GM18873 (cell line): ENCODE measurements at regions not wholly inside any gene's neighbourhood (a gene's known extent, or its start where the extent isn't known, plus 50 kb on each side); places are given as distances from the start of the nearest gene placed in this dataset.
"Not testable (repeated sequence)": the region's sequence is repeated elsewhere in the genome, so short reads cannot be mapped to it uniquely, and the experiment has no call there.

Source experiments
- ATAC-seq: cut with Tn5 transposase; IDR thresholded peaks from one replicate; pipeline ENCODE4 v1.9.1; 2021; ENCODE audit warnings: mild to moderate bottlenecking, moderate library complexity, moderate number of reproducible peaks; ENCODE audit not compliant: unreplicated experiment, low FRiP score

- ATAC-seq, result not testable (repeated sequence)
Observed at GRCh38 chr2:142418699-142419098, 287.9 kb upstream of the LRP1B start.

DNA sequence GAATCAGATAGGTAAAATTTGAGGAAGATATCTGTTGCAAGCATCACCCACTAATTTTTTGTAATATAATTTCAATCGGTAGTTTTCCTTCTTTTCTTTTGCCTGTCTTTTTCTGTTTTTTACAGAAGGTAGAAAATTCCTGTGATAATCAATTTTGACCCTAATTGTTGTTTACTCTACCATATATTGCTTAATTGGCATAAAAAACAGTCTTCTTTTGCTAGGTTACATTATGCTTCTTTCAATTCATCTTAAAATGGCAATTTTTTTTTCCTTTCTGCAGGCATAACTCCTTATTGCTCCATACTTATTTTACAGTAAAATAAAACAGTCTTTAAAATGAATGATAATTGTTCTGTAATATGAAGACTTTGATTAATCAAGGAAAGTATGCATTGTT lies 286.2 kb upstream of the LRP1B start:
- no peak for ATAC-seq

GRCh38 chr2:142415461-142415860 lies 284.6 kb upstream of the LRP1B start:
- ATAC-seq, result no peak

GRCh38 chr2:142398212-142398611 lies 267.4 kb upstream of the LRP1B start:
- ATAC-seq, result no peak

GRCh38 chr2:142395291-142395690 lies 264.5 kb upstream of the LRP1B start:
- no peak for ATAC-seq

GRCh38 chr2:142380372-142380771 lies 249.6 kb upstream of the LRP1B start:
- no peak for ATAC-seq

DNA sequence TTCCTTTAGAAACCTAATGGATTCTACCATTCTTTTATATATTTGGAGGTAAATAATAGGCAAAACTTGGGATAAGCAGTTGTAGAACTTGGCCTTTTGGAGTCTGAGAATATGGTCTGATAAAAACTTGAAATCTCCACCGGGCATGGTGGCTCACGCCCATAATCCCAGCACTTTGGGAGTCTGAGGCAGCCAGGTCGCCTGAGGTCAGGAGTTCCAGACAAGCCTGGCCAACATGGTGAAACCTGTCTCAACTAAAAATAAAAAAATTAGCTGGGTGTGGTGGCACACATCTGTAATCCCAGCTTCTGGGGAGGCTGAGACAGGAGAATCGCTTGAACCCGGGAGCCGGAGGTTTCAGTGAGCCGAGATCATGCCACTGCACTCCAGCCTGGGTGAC lies 231.3 kb upstream of the LRP1B start:
- not testable (repeated sequence) for ATAC-seq

DNA sequence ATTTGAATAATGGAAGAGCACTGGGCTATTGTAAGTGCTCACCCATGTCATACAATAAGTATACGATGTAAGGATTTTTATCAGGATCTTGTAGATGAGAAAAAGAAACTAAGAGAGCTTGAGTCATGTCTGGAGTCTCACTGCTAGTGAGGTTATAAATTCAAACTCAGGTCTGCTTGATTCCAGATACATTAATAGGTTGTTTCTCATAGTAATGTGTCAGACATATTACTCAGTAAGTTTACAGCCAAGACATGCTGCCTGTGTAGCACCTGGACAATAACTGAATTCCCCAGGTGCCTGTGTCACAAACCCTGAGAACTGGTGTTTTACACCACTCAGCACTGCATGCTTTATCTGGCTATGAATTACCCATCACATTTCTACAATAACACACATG lies 216.9 kb upstream of the LRP1B start:
- no peak for ATAC-seq

DNA sequence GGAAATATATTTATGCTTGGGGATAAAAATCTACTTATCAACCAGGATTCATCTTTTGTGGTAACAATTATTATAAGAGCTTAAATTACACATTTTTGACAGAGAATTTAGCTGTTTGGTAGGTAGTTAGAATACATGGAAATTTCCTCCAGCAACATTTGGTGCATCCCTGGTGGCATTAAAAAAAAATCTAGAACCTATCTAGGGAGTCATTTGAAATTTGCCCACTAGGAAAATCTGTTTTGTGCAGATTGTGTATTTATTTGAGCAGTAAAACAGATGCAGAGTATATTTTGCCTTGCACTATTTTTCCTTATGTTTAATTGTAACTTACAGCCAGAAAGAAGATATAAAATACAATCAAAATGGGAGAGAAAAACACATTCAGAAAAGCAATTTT lies 208.4 kb upstream of the LRP1B start:
- ATAC-seq, result no peak

DNA sequence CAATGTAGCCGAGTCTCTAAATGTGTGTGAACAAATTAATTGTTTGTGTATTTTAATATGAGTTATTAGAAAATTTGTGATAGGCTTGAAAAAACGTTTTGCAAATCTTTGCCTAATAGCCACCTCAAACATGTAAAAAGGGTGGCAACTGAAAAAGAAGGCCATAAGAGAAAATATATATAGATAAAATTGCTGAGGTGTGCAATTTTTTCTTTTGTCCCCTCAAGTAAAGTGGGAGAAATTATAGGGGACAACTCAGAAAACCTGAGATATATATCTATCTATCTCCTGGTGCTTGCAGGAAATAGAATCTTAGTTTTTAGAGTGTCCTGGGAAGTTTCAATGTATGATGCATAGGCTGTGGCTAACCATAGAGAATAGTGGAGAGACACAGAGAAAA lies 201.4 kb upstream of the LRP1B start:
- no peak for ATAC-seq

- no peak for ATAC-seq
Observed at GRCh38 chr2:142330458-142330857, 199.6 kb upstream of the LRP1B start.

- ATAC-seq, result no peak
Observed at GRCh38 chr2:142325870-142326269, 195.1 kb upstream of the LRP1B start.

GRCh38 chr2:142323206-142323605 lies 192.4 kb upstream of the LRP1B start:
- ATAC-seq, result no peak

- no peak for ATAC-seq
Observed at GRCh38 chr2:142321706-142322280, 191.0 kb upstream of the LRP1B start.

DNA sequence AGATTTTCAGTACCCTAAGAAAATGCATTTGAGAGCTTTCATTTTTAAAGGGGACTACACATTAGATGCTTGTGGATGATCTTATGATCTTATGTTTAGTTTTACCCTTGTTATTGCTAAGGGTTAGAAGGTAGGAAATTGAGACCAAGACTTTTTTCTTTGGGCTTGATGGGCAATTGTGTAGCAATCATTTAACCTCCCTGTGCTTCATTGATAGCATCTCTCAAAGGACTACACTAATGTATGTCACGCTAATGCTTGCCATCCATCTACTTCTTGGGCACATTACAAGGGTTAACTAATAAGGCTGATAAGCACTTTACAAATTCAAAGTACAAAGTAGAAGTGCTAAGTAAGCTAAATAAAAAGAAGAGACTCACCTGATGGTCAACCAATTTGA lies 189.3 kb upstream of the LRP1B start:
- ATAC-seq, result no peak

- ATAC-seq, result no peak
Observed at GRCh38 chr2:142316049-142316448, 185.2 kb upstream of the LRP1B start.

- ATAC-seq, result no peak
Observed at GRCh38 chr2:142315346-142315745, 184.5 kb upstream of the LRP1B start.

- no peak for ATAC-seq
Observed at GRCh38 chr2:142314164-142314563, 183.3 kb upstream of the LRP1B start.

GRCh38 chr2:142310530-142310929 lies 179.7 kb upstream of the LRP1B start:
- ATAC-seq, result no peak

GRCh38 chr2:142308744-142309143 lies 177.9 kb upstream of the LRP1B start:
- no peak for ATAC-seq

DNA sequence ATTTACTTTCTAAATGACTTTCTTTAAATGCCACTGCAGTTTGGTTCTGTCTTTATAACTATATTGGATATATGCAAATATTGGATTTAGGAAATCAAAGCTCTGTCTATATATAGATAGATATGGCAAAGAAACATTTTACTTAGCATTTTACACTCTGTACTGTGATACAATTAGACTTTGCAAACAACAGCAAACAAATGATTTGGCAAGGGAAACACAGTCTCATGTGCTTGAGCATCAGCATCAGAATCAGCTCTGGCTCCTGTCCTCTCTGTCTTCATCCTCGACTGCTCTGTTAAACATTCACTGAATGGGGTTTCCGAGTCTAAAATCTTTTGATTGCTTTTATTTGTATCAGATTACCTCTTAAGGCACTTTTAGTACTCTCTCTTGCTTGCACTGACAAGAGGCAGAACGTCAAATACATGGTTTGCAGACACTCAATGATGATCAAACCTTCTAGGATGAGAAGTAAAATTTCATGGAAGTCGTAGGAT lies 176.8 kb upstream of the LRP1B start:
- ATAC-seq, result no peak

GRCh38 chr2:142307086-142307485 lies 176.3 kb upstream of the LRP1B start:
- no peak for ATAC-seq

GRCh38 chr2:142306131-142306530 lies 175.3 kb upstream of the LRP1B start:
- no peak for ATAC-seq
